HG03039 (cell line): ENCODE measurements at regions not wholly inside any gene's neighbourhood (a gene's known extent, or its start where the extent isn't known, plus 50 kb on each side); places are given as distances from the start of the nearest gene placed in this dataset.

Experiments used
- ATAC-seq: cut with Tn5 transposase; IDR thresholded peaks from one replicate; pipeline ENCODE4 v1.9.1; 2021; ENCODE audit warnings: mild to moderate bottlenecking, moderate library complexity; ENCODE audit not compliant: unreplicated experiment

DNA sequence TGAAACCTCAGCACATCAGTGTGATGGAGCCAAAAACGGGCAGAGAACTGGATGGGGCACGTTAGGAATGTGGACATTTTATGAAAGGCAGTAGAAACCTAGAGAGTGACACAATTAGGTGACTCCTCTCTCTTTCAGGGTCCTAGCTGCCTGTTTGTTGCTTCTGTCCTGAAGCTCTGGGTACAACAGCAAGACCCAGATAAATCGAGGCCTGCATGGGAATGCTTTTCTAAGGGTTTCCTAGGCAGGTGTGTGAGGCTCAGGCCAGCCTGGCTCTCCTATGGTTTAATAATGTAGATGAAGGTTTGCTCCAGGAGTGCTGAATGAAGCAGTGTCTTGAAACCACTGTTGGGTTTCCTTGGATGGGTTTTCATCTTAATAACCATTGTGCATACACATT, 517.1 kb upstream of the RAB6C start:
- ATAC-seq, result no peak

- no peak for ATAC-seq
Observed at GRCh38 chr2:129462967-129463366, 516.5 kb upstream of the RAB6C start.

DNA sequence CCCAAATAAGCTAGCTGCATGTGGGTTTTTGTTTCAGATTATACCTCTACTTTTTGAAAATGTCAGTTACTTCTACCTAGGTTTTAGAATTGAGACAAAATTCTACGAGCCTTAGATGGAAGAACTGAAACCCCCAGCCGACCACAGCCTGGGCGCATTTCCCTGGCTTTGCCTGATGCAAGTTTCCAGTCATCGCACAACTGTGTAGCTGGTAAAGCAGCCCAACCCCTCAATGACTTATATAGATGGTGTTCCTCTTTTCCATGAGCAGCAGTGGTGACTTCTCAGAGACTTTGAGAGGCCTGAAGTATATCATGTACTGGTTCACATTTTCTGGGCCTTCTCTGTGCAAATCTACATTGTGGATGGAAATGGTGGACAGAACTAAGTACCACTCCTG, 515.4 kb upstream of the RAB6C start:
- ATAC-seq, result no peak

GRCh38 chr2:129464631-129465030, 514.8 kb upstream of the RAB6C start:
- no peak for ATAC-seq

DNA sequence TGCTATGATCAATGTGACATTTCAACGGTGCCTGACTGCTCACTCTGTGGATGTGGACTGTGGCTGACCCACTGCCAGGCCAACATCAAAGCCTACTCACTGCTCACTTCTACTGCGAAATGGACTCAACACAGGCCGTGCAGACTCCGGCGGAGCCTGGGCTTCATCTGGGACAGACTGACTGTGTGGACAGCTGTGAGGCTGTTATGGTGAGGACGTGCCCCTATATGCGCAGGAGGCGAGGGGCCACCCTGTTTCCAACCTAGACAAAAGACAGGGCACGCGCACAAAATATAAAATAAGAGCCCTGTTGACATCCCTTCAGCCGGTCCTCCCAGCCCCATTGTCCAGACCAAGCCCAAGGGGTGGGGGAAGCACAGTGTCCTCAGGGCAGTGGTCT, 514.4 kb upstream of the RAB6C start:
- no peak for ATAC-seq

DNA sequence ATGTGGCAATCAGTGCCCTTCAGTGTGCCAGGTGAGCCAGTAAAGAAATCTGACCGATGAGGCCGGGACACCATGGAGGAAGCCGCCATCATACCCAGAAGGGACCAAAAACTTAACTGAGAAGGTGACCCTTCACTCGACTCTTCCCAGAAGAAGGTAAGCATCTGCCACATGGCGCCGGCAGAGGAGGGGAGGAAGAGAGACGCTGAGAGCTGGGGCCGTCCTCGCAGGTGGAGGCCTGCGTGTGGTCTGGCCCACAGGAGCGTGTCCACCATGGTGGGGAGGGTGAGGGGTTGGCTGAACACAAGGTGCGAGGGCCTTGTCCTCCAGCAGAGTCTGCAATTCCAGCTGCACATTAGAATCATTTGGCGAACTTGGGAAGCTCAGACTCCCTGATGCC, 513.1 kb upstream of the RAB6C start:
- ATAC-seq, result no peak

DNA sequence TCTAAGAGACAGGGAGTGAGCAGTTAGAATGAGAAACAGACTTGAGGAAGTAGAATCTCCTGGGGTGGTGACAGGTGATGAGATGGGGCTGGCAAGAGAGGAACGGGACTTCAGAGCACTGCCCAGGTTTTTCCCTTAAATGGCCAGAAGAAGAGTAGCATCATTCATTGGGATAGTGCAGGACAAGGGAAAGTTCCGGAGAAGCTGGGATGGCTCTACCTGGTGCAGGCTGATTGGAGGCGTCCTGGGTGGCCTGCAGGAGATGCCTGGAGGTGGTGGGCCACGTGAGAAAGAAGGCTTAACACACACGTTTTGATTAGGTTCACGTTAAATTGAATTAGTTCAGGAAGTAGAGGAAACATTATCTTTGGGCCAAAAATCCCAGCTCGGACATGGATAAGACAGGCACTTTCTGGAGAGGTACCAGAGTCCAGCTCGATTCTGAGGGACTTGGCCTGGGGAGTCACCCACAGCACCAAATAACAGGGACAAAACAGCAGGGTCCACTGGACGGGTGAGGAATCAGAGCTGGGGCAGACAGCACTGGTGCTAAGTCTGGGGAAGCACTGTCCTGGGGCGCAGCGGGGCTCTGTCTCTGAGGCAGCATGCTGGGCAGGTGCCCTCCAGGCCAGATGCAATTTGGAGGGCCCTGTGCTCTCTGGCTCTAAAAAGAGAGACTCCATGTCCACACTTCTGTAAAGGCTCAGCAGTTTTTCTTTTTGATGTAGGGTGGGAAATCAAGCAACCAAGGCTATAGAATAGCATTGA, 512.3 kb upstream of the RAB6C start:
- ATAC-seq, result no peak

- ATAC-seq, result no peak
Observed at GRCh38 chr2:129467941-129468340, 511.5 kb upstream of the RAB6C start.

GRCh38 chr2:129468879-129469278, 510.6 kb upstream of the RAB6C start:
- no peak for ATAC-seq

DNA sequence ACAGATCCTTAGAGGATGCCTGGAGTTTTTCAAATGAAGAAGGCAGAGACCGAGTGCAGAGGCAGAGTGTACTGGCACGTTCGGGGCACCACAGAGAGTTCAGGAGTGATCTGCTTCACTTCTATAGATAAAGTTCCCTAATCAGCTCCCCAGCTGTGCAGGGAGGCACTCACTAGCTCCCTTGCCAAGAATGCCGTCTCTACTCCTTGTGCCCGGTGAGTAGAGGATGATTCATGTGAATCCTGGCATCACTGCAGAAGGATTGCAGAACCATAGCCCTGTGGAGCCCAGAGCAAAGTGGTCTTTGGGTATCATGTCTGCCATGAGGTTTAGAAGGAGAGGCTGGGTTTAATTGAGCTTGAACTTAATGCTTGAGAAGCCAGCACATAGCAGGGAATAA, 510.1 kb upstream of the RAB6C start:
- ATAC-seq, result no peak

- no peak for ATAC-seq
Observed at GRCh38 chr2:129469871-129470270, 509.6 kb upstream of the RAB6C start.

GRCh38 chr2:129478902-129479517, 500.5 kb upstream of the RAB6C start:
- no peak for ATAC-seq

DNA sequence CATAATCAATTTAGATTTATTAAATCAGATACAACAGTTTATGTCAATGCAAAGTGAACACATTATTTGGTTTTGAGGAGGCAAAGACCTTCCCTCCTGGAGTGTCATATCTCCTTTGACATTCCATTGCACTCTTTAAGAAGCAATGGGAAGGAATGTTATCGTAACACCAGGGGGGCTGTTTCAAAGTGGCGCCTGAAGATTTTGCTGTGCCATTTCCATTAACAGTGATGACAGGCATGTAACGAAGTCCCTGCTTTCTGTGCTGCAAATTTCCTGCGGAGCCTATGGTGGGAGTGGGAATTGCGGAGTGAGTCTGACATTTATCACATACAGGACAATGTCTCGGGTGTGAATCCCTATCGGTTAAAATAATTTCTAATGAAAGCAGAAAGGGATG, 499.6 kb upstream of the RAB6C start:
- ATAC-seq, result no peak

DNA sequence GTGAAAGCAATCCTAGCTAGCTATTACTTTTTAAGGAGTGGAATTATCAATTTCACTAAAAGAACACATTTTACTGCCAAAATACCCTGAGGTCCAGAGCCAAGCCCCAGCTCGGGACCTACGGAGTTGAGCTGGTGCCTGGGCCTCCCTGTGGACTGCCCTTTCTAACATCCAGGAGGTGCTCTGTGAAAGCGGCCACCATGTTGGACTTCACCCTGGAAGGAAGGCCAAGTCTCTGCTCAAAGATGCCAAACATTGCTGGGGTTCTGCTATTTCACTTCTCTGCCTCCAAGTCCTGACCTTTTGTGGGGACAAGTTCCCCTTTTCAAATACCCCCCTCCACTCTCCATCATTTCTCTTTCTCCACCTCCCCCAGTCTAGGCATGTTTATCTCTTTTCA, 498.7 kb upstream of the RAB6C start:
- ATAC-seq, result no peak

DNA sequence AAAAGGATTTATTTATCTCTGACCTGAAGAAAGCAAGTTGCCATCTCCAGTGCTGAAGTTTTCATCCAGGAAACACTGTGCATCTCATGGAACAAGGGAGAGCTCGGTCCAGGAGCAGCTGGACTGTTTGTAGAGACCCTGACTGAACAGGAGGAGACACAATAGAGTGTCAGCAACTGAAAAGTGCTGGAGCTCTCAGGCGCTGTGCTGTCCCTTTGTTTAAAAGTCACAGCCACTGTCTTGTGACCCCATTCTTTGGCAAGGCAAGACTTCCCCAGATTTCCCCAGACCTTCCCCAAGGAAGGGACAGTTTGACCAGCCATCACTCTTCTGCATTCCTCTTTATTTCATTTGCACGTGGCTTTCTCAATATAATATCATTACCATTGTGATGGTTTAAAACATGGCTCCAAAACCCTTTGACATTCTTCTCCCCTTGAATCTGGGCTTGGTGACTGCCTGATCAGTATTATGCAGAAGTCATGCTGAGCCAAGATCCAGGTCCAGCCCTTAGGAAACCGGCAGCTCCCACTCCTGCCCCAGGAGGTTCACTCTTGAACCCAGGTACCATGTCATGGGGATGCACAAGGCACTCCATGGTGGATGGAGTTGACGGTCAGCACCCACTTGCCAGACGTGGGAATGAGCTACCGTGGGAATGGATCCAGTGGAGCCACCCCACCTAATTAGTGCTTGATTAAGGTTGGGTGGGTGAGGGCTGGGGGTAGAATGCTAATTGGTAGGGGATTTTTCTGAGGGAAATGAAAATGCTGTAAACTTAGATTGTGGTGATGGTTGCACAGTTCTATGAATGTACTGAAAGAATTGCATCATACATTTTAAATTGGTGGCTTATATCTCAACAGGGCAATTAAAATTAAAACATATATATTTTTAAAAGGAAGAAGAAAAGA, 497.9 kb upstream of the RAB6C start:
- ATAC-seq, result no peak

DNA sequence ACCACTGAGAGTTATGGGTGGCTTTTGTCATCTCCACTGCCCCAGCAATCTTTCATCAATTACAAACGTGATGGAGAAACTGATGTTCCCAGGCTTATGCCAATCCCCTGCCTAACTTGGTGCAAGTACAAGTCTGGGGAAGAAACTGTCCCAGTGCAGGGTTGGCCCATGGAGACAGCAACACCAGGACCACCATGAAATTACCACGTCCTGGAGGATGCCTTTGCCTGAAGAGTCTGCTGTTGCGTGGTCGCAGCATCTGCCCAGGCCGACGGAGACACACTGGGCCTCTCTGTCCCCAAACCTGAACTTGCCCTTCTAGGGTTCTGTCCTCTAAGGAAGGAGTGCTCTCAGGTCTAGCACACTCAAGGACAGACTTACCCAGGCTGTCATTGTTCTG, 496.8 kb upstream of the RAB6C start:
- no peak for ATAC-seq

DNA sequence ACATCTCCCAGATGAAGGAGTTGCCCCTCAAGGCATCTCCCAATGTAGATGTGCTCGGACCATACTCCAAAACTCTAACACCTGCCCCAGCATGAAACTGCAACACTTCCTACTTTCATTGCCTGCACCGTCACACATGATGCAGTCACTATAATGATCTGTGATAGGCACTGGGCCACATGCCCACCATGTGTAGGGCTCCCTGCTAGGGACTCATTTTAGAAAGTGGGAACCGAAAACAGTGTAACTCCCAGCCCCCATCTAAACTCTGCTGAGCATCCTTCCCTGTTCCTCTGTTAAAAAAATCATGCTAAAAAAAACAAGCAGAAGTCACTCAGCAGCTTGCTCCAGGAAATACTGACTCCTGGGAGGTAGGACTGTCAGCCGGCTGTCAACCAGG, 496.1 kb upstream of the RAB6C start:
- ATAC-seq, result peak; percentile 68

DNA sequence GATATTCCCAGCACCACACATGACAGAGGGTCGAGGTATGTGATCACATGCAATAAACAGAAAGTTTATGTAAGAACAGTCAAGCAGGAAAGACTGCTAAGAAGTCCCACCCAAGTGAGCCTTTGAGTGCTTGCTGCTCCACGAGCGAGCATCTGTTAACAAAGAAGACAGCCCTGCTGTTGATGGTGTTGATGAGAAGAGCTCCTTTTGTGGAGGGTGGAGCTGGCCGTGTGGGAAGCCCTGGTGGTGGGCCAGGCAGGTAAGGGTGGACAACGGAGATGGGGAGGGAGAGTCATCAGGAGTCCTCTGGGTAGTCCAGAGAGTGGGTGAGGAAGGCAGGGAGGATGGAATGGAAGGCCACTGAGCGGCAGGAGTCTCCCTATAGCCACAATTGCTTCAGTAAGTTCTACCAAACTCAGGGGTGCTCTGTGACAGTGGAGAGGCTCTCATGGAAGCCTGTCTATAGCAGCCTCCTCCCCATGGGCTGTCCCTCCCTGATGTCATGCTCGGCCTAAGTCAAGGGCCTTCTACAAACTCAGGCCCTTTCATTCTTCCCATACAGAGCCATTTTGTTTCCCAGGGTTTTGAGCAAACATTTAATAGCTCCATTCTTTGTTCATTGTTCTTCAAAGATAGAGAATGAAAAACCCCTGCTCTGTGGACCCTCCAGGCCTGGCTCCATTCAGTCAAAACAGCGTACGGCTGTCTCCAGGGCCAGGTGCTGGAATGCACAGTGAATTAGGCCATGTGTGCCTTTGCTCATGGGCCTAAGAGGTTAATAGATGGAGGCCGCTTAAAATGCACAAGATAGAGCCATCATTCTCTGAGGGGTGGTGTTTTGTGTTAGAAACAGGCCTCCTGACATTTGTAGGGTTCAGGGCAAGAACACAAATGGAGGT, 494.2 kb upstream of the RAB6C start:
- ATAC-seq, result no peak

DNA sequence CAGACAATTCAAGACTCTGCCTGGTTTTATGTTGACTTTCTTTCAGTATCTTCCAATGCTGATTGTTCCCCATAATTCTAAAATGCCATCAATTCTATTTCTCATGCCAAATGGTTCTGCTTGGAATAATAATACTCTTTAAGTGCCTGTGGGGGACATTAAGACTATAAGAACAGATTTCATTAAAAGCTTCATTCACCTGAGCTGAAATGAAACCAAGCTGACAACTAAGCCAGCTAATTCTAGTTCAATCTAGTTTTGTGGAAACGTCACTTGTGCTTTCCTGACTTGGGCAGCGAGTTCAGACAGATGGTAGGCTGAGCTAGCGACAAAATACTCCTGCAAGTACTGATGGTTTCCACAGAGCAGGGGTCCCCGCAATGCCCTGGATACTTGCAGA, 491.1 kb upstream of the RAB6C start:
- no peak for ATAC-seq

DNA sequence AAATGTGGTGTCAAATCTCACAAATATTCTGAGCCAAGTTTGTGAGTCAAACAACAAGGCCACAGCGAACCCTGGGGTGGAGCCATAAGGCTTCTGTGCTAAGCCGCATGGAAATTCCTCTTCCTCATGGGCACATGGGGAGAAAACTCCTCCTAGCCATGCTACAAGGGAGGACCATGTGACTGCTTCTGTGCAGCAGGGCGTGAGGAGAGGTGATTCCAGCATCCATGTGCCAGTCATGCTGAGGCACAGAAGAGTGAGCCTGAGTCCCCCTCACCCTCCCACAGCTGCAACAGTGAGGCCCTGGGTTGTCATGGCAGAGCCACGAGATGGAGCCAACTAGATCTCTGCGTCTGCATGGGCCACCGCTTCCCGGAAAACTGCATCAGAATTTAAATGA, 488.8 kb upstream of the RAB6C start:
- no peak for ATAC-seq

GRCh38 chr2:129491308-129491707, 488.2 kb upstream of the RAB6C start:
- no peak for ATAC-seq
